Esophagus squamous epithelium (tissue), 4 donors: ENCODE measurements at regions not wholly inside any gene's neighbourhood (a gene's known extent, or its start where the extent isn't known, plus 50 kb on each side); places are given as distances from the start of the nearest gene placed in this dataset.

Experiments used
- POLR2A ChIP-seq, 4 donors: fragments of 450-650 bp; IDR thresholded peaks; one replicate each; pipeline ENCODE4 v1.6.1; 2017; ENCODE audit warnings: antibody characterized with exemption in 4 of 4, mild to moderate bottlenecking in 4 of 4, moderate library complexity in 3 of 4
- TF ChIP-seq, protein P1 (sequence below), 6 experiments: fragments of 450-650 bp in 4 of 6; fragments of 200-600 bp in 2 of 6; sonication (generic) in 2 of 6; IDR thresholded peaks; one replicate each; pipeline ENCODE4 v1.5.1; 2016 to 2019; ENCODE audit warnings: antibody characterized with exemption in 6 of 6, mild to moderate bottlenecking in 4 of 6, moderate library complexity in 4 of 6

DNA sequence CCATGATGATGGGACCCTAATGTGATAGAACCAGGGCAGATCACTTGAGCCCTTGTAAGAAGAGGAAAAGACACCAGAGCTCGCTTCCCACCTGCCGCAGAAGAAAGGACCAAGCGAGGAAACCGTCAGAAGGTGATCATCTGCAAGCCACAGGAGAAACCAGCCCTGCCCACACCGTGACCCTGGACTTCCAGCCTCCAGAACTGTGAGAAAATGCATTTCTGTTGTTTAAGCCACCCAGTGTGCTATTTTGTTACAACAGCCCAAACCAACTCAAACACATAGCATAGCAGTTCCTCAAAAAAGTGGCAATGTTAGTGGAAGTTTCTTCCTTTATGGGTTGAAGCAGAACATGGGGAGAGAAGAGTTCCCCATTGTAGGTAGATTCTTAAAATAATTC lies 107.9 kb upstream of the BCL2L14 start:
- no peak for TF ChIP-seq POLR2A (IDR thresholded peaks at IDR 0.05)
- TF ChIP-seq, protein P1, sequence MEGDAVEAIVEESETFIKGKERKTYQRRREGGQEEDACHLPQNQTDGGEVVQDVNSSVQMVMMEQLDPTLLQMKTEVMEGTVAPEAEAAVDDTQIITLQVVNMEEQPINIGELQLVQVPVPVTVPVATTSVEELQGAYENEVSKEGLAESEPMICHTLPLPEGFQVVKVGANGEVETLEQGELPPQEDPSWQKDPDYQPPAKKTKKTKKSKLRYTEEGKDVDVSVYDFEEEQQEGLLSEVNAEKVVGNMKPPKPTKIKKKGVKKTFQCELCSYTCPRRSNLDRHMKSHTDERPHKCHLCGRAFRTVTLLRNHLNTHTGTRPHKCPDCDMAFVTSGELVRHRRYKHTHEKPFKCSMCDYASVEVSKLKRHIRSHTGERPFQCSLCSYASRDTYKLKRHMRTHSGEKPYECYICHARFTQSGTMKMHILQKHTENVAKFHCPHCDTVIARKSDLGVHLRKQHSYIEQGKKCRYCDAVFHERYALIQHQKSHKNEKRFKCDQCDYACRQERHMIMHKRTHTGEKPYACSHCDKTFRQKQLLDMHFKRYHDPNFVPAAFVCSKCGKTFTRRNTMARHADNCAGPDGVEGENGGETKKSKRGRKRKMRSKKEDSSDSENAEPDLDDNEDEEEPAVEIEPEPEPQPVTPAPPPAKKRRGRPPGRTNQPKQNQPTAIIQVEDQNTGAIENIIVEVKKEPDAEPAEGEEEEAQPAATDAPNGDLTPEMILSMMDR (IDR thresholded peaks at IDR 0.05) = no peak
